GM10266 (cell line): ENCODE measurements at regions not wholly inside any gene's neighbourhood (a gene's known extent, or its start where the extent isn't known, plus 50 kb on each side); places are given as distances from the start of the nearest gene placed in this dataset.

ENCODE experiments used
- DNase-seq: peaks from one replicate; pipeline ENCODE4 v3.0.0; 2012; ENCODE audit errors: extremely low spot score
- TF ChIP-seq, protein P1 (sequence below): IDR thresholded peaks from 2 replicates; pipeline ENCODE4 v1.5.1; 2012; ENCODE audit warnings: mild to moderate bottlenecking, low read depth; ENCODE audit not compliant: control insufficient read depth, insufficient read depth; ENCODE audit errors: missing control alignments

DNA sequence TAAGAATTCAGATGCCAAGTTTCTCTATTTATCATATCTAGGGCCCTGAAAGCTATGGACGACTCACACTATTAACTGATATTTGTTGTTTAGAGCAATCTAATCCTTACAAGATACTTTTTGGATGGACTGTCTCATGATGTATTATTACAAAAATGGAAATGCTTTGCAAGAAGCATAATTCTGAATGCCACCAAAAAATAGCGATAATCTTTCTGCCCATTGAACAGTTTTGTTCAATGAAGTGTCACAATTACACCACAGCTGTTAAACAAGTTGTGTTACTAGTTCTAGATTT is 460.4 kb upstream of the JARID2 start:
- TF ChIP-seq, protein P1, sequence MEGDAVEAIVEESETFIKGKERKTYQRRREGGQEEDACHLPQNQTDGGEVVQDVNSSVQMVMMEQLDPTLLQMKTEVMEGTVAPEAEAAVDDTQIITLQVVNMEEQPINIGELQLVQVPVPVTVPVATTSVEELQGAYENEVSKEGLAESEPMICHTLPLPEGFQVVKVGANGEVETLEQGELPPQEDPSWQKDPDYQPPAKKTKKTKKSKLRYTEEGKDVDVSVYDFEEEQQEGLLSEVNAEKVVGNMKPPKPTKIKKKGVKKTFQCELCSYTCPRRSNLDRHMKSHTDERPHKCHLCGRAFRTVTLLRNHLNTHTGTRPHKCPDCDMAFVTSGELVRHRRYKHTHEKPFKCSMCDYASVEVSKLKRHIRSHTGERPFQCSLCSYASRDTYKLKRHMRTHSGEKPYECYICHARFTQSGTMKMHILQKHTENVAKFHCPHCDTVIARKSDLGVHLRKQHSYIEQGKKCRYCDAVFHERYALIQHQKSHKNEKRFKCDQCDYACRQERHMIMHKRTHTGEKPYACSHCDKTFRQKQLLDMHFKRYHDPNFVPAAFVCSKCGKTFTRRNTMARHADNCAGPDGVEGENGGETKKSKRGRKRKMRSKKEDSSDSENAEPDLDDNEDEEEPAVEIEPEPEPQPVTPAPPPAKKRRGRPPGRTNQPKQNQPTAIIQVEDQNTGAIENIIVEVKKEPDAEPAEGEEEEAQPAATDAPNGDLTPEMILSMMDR: no peak
- DNase-seq: no peak

- TF ChIP-seq, protein P1: no peak
- no peak for DNase-seq
Measured at GRCh38 chr6:14786008-14786407, 459.9 kb upstream of the JARID2 start.

DNA sequence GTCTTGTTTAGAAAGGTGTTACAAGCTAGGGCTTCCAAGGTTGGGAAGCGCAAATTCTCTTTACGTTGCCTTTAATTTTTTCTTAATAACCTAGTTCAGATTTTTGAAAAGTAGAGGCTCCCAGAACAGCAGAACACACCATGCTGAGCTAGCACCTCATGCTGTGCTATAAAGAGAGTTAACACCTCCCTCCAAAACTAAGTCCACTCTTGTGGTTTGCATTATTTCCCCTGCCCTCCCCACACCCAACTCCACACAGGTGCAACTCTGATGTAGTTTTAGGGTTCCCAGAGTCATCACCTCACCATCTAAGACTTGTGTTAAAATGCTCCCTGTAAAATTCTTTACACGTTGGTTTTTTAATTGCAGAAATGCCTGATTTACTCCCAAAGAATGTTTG is 459.4 kb upstream of the JARID2 start:
- DNase-seq: no peak
- TF ChIP-seq, protein P1: no peak

GRCh38 chr6:14787250-14787649 is 458.6 kb upstream of the JARID2 start:
- TF ChIP-seq, protein P1: no peak
- DNase-seq: no peak

DNA sequence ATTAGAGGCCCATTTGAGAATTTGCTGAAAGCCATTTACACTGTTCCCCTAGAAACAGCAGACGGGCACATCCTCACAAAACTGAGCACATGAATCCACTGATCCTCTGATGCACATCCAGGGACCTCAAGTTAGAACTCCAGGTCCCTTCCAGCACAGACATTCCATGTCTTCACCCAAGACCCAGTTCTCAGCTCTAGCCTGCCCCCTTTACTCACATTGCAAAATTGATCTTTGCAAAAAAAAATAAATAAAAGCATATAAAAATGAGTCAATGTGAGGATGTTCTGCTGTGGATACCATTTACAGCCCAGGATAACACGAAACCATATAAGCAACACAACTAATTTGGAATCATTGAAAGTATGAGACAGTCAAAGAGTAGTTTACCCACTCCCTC is 458.2 kb upstream of the JARID2 start:
- no peak for DNase-seq
- TF ChIP-seq, protein P1: no peak

- no peak for DNase-seq
- TF ChIP-seq, protein P1: no peak
Measured at GRCh38 chr6:14789996-14790395, 455.9 kb upstream of the JARID2 start.

GRCh38 chr6:14790976-14791375 is 454.9 kb upstream of the JARID2 start:
- TF ChIP-seq, protein P1: no peak
- no peak for DNase-seq
